ENCODE measurements at regions not wholly inside any gene's neighbourhood (a gene's known extent, or its start where the extent isn't known, plus 50 kb on each side); places are given as distances from the start of the nearest gene placed in this dataset.

- no peak for TF ChIP-seq CTCF (IDR thresholded peaks at IDR 0.05)
- TF ChIP-seq POLR2A (IDR thresholded peaks at IDR 0.05): no peak
These were observed 76.3 kb upstream of the AKT3 start for GRCh38 chr1:243926299-243926698.
